ENCODE measurements at regions not wholly inside any gene's neighbourhood (a gene's known extent, or its start where the extent isn't known, plus 50 kb on each side); places are given as distances from the start of the nearest gene placed in this dataset.
A peak's percentile ranks its signal among the peaks of the same experiment; 100 is the strongest.
"Not testable (repeated sequence)": the region's sequence is repeated elsewhere in the genome, so short reads cannot be mapped to it uniquely, and the experiment has no call there.

- DNase-seq (ENCODE audit: low spot score), result no peak
Observed at GRCh38 chrX:122913134-122913533, 270.9 kb upstream of the GRIA3 start.

GRCh38 chrX:122913764-122914163 is 270.3 kb upstream of the GRIA3 start:
- no peak for DNase-seq (ENCODE audit: low spot score)

GRCh38 chrX:122914256-122914655 is 269.8 kb upstream of the GRIA3 start:
- DNase-seq (ENCODE audit: low spot score), result no peak

- DNase-seq (ENCODE audit: low spot score), result no peak
Observed at GRCh38 chrX:122934131-122934530, 249.9 kb upstream of the GRIA3 start.

- DNase-seq (ENCODE audit: low spot score), result no peak
Observed at GRCh38 chrX:122940199-122940598, 243.9 kb upstream of the GRIA3 start.

- no peak for DNase-seq (ENCODE audit: low spot score)
Observed at GRCh38 chrX:122941806-122942205, 242.3 kb upstream of the GRIA3 start.

- DNase-seq (ENCODE audit: low spot score), result no peak
Observed at GRCh38 chrX:122943918-122944317, 240.2 kb upstream of the GRIA3 start.

- DNase-seq (ENCODE audit: low spot score), result no peak
Observed at GRCh38 chrX:122945328-122945727, 238.8 kb upstream of the GRIA3 start.

- DNase-seq (ENCODE audit: low spot score), result no peak
Observed at GRCh38 chrX:122972604-122973003, 211.5 kb upstream of the GRIA3 start.

- DNase-seq (ENCODE audit: low spot score), result no peak
Observed at GRCh38 chrX:122982521-122982920, 201.6 kb upstream of the GRIA3 start.

- DNase-seq (ENCODE audit: low spot score), result not testable (repeated sequence)
Observed at GRCh38 chrX:123002844-123003243, 181.2 kb upstream of the GRIA3 start.

- no peak for DNase-seq (ENCODE audit: low spot score)
Observed at GRCh38 chrX:123013141-123013540, 170.9 kb upstream of the GRIA3 start.

- no peak for DNase-seq (ENCODE audit: low spot score)
Observed at GRCh38 chrX:123036401-123036800, 147.7 kb upstream of the GRIA3 start.

- no peak for DNase-seq (ENCODE audit: low spot score)
Observed at GRCh38 chrX:123049071-123049625, 134.9 kb upstream of the GRIA3 start.

- no peak for DNase-seq (ENCODE audit: low spot score)
Observed at GRCh38 chrX:123060986-123061385, 123.1 kb upstream of the GRIA3 start.

- DNase-seq (ENCODE audit: low spot score), result no peak
Observed at GRCh38 chrX:123064053-123064452, 120.0 kb upstream of the GRIA3 start.

- no peak for DNase-seq (ENCODE audit: low spot score)
Observed at GRCh38 chrX:123072686-123073385, 111.2 kb upstream of the GRIA3 start.

- no peak for DNase-seq (ENCODE audit: low spot score)
Observed at GRCh38 chrX:123075947-123076561, 108.0 kb upstream of the GRIA3 start.

- DNase-seq (ENCODE audit: low spot score), result no peak
Observed at GRCh38 chrX:123077631-123078030, 106.4 kb upstream of the GRIA3 start.

- no peak for DNase-seq (ENCODE audit: low spot score)
Observed at GRCh38 chrX:123080065-123080464, 104.0 kb upstream of the GRIA3 start.

- peak; percentile 6 for DNase-seq (ENCODE audit: low spot score)
Observed at GRCh38 chrX:123081776-123082175, 102.3 kb upstream of the GRIA3 start.

- peak; percentile 21 for DNase-seq (ENCODE audit: low spot score)
Observed at GRCh38 chrX:123083924-123084323, 100.2 kb upstream of the GRIA3 start.

GRCh38 chrX:123084797-123085196 is 99.3 kb upstream of the GRIA3 start:
- DNase-seq (ENCODE audit: low spot score), result peak; percentile 50
